Stimulated activated CD4-positive, alpha-beta T cell treated with anti-CD3 and anti-CD28 coated beads, Interleukin-1b, Interleukin-23, amount 100 ng/mL, for 48 hours (primary cell): ENCODE measurements at regions not wholly inside any gene's neighbourhood (a gene's known extent, or its start where the extent isn't known, plus 50 kb on each side); places are given as distances from the start of the nearest gene placed in this dataset.

ENCODE experiments used
- DNase-seq: peaks from one replicate; pipeline ENCODE4 v3.0.0-alpha.2; 2020

DNA sequence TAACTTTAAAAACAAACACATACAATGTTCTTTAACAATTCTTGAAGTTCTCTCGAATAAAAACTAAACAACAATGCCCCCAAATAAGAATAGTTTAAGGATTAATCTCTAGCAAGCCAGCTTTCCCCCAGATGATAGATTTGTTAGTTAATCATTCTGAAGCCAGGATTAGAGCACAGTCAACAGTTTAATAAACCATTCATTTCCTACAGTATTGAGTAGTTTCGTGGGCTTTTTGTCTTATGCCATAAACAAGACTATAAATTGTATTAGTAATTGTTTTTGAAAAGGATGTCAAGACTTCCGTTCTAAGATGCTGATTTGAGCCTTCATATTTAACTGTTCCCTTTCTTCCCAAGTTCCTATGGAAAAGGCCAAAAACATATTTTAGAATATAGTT is 136.6 kb downstream of the PIK3R1 start:
- no peak for DNase-seq

DNA sequence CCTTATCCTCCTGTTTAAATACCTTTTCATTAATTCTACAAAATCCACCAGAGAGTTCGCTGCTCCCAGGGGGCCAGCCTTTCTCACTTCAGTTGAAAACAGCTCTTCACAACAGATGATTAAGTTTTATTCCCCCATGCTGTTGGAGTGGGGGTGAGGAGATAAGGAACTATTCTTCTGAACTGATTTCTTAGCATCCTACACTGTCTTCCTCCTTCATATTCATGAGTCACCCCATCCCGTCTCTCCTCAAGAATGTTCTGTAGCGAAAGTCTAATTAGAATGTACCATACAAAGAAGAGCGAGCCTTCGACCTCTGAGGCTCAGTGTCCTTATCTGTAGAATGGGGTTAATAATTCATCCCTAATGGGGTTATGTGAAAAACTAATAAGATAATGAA is 138.0 kb downstream of the PIK3R1 start:
- DNase-seq: no peak

DNA sequence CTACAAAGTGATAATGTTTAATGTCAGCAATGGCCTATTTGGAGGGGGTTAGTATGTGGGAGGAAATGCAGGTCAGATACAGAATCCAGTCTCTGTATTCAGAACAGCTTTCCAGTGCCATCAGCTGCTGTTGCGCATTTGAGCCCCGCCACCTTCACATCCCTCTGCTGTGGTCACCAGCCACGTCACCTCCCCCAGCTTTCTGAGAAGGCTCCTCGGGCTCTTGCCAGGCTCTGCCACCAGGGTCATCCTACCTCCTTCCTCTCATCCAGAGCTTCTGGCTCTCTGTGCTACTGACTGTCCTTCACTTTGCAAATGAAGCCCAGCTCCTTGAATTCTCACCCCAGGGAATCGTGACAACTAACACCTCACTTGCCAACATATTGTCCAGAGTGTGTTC is 138.8 kb downstream of the PIK3R1 start:
- no peak for DNase-seq

DNA sequence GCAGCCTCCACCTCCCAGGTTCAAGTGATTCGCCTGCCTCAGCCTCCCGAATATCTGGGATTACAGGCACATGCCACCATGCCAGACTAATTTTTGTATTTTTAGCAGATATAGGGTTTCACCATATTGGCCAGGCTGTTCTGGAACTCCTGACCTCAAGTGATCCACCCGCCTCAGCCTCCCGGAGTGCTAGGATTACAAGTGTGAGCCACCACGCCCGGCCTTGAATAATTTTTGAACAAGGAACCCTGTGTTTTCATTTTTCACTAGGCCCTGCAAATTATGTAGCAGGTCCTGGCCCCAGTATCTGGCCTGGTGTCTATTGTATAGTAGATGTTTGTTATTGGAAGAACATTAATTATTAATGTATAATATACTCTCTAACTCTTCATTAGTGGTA is 140.7 kb downstream of the PIK3R1 start:
- DNase-seq: no peak

DNA sequence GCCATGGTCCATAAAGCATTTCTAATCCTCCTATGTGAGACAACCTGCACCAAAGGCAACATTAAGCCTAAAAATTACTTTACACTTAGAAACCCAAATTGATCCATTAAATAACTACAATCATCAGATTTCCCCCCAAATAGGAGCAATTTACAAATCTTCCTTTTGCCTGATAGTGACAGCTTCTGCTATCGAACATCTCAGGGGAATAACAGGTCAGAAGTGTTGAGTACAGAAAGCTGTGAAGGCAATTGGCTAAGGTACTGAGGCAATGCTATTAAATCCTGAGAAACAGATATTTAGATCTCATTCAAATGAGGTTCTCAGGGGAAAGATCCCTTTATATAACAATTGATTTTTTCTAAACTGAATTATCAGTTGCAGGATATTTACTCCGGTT is 141.1 kb downstream of the PIK3R1 start:
- DNase-seq: no peak

DNA sequence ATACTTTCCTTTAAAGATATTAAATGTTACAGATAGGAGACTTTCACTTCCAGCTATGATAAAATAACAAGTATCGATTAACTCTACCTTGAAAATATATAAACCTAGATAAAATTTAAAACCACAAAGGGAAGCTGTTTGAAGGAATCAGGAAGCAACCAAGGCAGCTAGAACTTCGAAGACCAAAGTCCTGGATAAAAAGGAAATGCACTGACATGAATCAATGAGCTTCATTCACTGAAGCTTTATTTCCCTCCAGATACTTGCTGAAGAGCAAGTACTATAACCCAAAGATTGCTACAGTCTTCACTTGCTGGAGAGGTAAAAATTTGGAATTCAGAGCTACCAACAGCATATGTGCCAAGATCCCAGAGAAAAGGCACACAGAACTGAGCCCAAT is 144.1 kb downstream of the PIK3R1 start:
- no peak for DNase-seq

DNA sequence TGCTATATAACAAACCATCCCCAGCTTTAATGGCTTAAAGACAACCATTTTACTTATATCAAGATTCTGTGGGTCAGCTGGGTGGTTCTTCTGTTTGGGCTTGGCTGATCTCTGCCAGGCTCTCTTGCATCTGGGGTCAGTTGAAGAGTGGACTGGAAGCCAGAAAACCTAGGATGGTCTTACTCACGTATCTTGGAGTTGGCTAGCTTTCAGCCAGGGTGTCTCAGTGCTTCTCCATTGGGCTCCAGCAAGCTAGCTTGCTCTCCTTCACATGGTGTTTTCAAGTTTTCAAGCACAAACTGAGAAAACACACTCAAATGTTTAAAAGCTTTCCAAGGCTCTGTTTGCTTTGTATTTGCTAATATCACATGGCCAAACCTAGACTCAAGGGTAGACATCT is 146.8 kb downstream of the PIK3R1 start:
- DNase-seq: no peak

DNA sequence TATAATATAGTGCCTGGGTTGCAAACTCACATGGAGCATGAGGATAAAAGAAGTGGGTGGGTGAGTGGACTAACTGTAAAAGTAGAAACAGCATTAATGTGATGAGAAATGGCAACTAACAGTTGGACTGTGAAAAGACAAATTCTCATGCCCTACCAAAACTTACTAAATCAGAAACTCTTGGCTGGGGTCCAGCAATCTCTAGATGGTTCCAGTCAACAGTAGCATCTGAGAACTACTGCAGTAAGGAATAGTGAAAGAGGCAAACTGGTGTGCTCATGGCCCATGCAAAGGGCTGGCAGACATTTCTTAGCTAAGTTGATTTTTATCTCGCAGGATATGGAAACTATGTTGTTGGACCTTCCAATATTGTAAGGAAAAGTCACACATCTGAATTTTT is 150.3 kb downstream of the PIK3R1 start:
- DNase-seq: no peak

DNA sequence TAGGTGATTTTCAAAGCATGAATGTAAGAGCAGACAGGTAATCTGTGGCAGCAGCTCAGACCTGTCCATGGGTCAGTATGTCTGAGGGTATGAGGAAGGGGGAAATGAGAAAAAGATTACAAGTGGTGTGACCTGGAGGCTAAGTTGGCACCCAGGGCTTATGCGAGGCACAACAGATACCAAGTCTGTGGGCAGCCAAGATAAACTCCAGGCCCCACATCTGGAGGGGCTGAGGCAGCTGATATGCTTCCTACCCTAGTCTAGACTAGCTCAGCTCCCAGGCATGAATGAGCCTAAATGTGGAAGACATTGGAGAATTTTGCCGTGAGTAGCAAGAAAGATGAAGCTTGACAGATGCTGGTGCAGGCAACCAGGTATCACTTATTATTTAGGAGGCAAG is 151.7 kb downstream of the PIK3R1 start:
- DNase-seq: no peak

DNA sequence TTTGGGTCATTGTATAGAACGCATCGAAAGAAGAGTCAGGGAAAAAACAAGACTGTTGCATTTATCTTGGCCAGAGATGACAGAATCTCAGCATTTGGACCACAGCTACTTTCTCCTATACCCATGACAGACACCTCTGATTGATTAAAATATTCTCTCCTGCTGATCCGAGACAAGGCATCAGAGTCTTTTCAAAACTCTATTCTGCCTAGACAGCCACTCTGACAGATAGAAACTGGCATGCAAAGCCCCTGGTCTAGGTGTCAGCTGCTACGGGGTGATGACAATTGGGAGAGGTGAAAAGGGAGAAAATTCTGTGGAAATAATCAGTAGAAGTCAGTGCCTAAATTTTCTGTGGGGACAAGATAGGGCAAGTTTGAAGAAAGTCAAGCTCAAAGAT is 152.2 kb downstream of the PIK3R1 start:
- no peak for DNase-seq

DNA sequence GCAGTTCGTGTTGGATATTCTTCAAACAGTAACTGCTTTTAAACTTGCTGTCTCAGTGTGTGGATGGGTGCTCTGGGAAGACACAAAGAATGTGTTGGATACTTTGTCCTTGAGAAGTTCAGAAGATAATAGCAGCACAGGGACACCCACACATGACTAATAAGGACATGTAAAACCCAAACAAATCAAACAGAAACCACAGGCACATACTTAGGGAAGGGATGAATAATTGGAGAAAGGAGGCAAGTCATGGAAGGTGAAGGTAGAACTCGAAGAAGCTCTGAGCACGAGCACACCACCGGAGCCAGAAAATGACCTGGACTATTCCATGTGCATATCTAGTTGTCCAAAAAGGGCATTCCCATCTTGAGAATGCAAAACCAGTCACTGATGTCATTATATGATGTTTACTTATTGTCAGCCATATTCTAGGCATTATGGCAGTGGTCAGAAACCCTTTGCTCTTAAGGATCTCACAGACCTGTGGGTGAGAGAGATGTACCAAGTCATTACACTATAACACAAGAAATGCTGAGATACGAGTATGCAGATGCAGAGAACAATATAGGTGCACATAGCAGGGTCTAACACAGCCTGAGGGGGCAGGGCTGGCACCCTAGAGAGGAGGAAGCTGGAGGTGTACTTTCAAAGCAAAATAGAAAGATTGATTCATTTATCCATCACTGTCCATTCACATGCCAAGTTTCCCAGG is 152.9 kb downstream of the PIK3R1 start:
- DNase-seq: no peak

DNA sequence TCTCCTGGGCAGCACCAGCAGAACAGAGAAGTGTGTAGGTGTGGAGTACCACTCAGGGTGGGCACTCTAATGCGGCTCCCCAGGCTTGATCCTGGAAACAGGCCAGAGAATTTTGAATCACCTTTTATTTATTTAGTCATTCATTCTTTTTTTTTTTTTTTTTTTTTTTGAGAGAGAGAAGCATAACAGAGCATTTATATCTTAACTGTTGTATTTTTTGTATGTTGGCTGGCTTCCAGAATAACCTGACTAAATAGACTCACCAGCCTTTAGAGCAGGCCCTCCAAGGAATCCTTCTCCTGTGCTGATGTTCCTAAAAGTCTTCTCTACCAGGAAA is 153.4 kb downstream of the PIK3R1 start:
- no peak for DNase-seq

DNA sequence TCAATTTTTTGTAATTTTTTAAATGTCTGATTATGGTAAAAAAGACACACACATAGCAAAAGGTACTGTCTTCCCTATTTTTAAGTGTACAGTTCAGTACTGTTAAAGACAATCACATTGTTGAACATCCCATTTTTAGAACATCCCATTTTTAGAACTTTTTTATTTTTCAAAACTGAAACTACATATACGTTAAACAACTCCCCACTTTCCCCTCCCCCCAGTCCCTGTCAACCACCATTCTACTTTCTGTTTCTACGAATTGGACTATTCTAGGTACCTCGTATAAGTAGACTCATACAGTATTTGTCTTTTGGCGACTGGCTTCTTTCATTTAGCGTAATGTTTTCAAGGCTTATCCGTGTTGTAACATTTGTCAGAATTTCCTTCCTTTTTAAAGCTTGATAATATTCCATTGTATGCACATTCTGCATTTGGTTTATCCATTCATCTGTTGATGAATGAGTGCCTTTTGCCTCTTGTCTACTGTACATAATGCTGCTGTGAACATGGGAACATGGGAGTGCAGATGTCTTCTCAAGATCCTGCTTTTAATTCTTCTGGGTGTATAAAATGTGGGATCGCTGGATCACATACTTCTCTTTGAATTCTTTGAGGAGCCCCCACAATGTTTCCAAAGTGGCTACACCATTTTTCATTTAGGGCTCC is 154.0 kb downstream of the PIK3R1 start:
- peak; percentile 29 for DNase-seq

DNA sequence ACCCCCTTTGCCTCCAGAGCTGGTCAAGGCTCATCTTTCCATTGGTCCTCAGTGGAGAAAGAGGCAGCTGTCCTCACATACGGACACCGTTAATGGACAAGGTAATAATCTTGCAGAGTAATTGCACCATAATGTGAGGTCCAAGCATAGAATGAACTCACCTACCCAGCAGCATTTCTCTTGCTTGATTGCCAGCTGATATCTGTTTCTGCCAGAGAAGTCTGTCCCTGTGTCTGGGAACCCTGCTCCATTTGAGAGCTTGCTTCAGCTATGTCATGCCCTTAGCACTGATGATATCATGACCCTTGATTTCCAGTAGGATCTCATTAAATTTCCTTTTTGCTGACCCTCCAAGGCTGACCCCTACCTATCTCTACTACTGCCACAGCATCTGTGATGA is 154.6 kb downstream of the PIK3R1 start:
- no peak for DNase-seq

DNA sequence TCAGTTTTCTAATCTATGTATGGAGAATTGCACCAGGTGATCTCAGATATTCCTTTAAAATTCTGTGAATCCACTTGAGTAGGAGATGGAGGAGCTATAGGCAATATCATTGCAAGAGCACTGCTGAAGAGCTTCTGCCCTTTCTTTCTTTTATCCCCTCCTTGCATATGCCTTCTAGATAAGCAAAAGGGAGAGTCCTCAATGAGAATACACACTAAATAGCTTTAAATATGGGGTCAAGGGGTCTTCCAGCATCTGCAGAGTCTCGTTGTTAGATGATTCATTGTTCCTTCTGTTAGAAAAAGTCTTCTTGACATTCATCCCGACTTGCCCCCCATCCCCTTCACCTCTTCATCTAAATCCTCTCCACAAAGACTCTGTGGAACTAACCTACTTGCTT is 156.1 kb downstream of the PIK3R1 start:
- no peak for DNase-seq

DNA sequence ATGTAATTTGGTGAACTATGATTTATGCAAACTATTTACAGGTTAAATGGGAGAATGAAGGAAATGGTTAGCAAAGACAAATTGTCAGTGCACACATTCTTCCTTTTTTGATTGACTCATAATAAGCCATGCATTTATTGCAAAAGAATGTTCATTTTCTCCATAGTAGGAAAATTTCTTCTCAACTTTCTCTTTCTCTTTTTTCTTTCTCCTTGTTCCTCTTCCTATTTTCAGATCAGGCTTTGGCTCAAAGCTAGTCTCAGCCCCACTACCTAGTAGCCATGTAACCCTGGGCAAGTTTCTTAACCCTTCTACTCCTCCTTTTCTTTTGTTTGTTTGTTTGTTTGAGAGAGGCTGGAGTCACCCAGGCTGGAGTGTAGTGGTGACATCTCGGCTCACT is 156.6 kb downstream of the PIK3R1 start:
- no peak for DNase-seq

DNA sequence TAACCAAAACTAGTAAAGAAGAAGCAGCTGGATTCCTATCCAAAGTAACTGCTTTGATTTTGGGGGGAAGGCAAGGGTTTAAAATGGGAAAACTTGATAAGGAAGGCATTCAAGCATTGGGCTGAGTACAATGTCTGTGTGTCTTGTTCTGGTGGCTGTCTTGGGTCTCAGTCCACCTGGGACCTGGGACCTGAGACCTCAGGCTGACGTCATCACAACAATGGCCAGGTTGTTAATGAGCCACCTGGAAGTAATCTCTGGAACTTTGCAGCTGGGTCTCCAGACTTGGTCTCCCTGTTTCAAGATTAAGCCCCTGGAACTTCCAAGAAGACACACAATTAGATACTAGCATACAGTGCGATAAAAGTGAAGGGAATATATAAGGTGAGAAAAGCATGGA is 157.5 kb downstream of the PIK3R1 start:
- no peak for DNase-seq

DNA sequence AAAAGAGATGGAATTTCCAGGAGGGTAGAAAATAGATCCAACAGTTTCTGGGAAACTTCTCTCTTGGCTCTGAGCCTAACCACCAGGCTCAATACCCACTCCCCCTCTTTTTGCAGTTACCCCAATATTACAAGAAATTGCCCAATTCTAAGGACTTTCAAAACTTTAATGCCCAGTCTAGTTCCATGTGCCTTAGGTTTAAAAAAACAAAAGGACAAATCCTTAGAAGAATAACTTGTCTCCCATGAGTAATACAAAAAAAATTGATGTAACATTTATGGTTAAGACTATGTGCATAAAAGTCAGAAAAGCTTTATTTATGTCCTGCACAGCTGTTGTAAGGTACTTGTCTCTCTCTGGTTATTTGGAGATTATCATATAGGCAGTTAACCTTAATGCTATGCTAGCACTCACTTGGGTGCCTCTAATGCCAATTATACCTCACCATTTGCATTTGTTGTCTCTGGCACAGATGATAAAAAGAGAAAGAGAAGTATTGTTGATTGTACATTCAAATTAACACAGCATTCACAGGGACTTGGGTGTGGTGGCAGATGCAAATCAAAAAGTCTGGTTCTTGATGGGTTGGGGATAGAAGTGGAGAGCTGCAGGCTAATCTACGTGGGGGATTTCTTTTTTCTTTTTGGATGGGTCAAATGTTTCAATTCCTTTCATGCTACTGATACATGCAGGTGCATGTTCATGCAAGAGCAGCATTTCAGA is 159.4 kb downstream of the PIK3R1 start:
- no peak for DNase-seq

DNA sequence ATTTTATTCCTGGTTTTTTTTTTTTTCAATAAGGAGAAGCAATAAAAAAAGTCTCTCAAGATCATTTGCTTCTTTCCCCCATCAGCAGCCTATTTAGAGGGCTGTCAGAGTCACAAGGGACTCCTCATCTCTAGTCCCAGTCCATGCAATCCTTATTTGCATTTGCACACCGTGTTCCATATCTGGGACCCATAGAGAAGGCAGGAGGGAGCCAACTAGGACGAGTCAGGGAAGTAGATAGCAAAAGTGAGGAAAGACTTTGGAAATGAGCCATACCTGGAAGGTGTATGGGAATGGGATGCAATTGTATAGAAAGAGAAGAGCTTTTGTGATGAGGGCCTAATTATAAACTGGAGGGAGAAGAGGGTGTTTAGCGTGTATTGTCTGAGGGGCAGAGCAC is 160.0 kb downstream of the PIK3R1 start:
- no peak for DNase-seq

DNA sequence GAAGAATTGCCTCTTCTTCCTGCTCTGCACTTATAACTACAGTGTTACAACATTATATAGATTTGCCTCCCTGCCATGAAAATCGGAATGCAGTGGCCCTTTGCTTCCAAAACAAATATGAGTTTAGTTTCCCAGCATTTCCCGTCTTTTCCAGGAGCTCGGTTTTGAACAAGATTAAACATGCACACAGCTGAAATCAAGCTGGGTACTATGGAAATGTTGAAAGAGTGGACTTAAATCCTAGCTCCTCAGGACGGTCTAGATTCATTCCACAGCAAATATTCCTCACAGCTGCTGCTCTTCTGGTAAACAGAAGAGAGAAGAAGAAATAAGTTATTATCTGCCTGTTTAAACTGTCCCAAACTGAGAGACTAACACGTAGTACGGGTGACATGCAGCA is 161.4 kb downstream of the PIK3R1 start:
- DNase-seq: no peak

DNA sequence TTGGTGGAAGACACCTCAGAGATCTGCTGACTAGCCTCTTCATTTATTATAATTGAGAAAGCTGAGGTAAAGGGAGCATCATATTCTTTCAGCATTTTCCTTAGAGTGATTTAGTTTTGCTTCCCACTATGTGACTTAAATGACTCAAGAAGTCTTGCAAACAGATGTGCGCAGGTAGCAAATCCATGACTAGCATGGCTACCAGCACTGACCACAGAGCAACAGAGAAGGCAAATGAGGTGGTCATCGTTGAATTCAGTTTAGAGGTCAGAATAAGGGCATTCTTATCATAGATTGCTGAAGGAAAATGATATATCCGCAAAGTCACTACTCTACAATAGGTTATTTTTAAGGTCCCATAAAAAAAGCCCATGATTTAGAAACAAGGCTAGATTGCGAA is 162.2 kb downstream of the PIK3R1 start:
- no peak for DNase-seq

DNA sequence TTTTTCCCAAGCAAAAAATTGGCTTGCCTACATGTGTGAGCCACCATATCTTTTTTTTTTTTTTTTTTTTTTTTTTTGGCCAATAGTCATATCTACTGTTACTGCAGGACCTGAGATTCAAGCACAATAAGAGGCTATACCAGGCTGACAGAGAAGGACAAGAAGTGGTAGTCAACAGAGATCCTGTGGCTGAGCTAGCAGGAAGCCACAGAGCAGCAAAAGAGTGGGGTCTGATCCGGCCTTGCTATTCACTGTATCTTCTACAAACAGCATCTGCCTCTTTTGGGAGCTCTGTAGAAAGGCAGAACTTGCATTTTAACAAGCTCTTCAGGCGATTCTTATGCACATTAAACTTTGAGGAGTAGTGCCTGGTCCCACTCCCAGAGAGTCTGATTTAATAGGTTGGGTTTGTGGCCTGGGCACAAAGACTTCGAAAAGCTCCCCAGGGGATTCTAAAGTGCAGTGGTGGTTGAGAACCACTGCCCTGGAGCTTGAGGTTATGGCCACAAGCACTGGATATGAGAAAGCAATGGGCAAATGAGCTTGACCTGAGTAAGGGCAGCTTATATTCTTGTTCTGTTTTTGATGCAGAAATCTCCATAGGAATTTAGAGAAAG is 162.8 kb downstream of the PIK3R1 start:
- no peak for DNase-seq

DNA sequence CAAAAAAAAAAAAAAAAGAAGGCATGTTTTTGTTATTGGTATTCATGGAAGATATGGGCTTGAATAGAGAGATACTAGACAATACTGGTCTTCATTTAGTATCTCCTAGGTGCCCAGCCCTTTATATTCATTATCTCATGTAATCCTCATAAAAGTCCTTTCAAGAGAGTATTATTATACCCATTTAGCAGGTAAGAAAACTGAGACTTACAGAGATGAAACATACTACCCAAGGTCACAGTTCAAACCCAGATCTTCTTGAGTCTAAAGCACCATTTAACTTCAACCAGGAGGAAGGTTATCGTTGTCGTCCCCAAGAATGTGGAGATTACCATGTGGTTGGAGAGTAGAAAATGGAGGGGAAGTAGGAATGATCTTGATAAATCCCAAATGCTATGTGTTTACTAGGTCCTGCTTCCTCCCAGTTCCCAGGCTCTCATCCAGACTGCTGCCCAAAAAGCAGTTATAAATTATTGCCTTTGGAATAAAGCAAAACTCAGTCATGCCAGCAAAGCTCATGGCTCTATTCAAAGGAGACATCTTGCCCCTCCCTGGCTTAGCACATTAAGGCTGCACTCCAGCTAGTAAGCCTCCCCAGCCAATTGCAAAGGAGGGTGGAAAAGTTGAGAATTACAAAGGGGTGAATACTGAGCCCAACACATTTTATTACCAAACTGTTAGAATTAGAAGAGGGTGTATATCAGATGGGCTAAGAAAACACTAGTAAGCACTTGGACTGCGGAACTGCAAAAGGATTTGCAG is 163.9 kb downstream of the PIK3R1 start:
- no peak for DNase-seq
